A549 (cell line): ENCODE measurements at regions not wholly inside any gene's neighbourhood (a gene's known extent, or its start where the extent isn't known, plus 50 kb on each side); places are given as distances from the start of the nearest gene placed in this dataset.
A peak's percentile ranks its signal among the peaks of the same experiment; 100 is the strongest.

ENCODE experiments used
- ATAC-seq, 2 experiments: fragments of 200-7000 bp in 1 of 2; fragments of >200 bp in 1 of 2; cut with Nextera tagmentation in 1 of 2; cut with Tn5 transposase in 1 of 2; 3 replicates each; pipeline versions ENCODE4 v1.8.0 to v1.9.1; 2018 to 2020; ENCODE audit warnings: mild to moderate bottlenecking in 1 of 2, moderate library complexity in 1 of 2
- CTCF ChIA-PET: fragments of 300-600 bp; sonication (Branson Sonifier 250); formaldehyde crosslinking; extraction: SDS; loops from one replicate; lab custom pipeline; 2021; ENCODE audit warnings: antibody characterized with exemption, inconsistent platforms; lab: Yijun Ruan, JAX
- POLR2A ChIA-PET: fragments of 350-600 bp; formaldehyde crosslinking; extraction: SDS; loops from one replicate; lab custom pipeline; 2021; ENCODE audit warnings: antibody characterized with exemption, inconsistent platforms; lab: Yijun Ruan, JAX
- DNase-seq, 2 experiments: peaks; one replicate each; pipeline versions ENCODE4 v3.0.0 to v3.0.0-alpha.2; 2011 to 2016; ENCODE audit warnings: low read depth in 1 of 2, low spot score in 1 of 2
- FAIRE-seq: peaks from 2 replicates; lab custom pipeline; 2011; peaks lifted over from hg19 to GRCh38; lab: Jason Lieb, UNC
- H3K27ac ChIP-seq, 2 experiments: fragments of >200 bp; sonication (Bioruptor Twin); formaldehyde crosslinking; 3 replicates each; pipeline ENCODE4 v1.5.1; 2016 to 2017
- H3K4me1 ChIP-seq: fragments of >200 bp; sonication (Bioruptor Twin); formaldehyde crosslinking; 3 replicates; pipeline ENCODE4 v1.6.1; 2016
- H3K4me2 ChIP-seq: fragments of >200 bp; sonication (Bioruptor Twin); formaldehyde crosslinking; 3 replicates; pipeline ENCODE4 v1.6.1; 2016
- H3K4me3 ChIP-seq: fragments of >200 bp; sonication (Bioruptor Twin); formaldehyde crosslinking; 3 replicates; pipeline ENCODE4 v1.5.1; 2016
- H3K9me3 ChIP-seq: fragments of >200 bp; sonication (Bioruptor Twin); formaldehyde crosslinking; 3 replicates; pipeline ENCODE4 v1.6.1; 2016
- BCL3 ChIP-seq: fragments of >200 bp; sonication (Bioruptor Twin); formaldehyde crosslinking; IDR thresholded peaks from 3 replicates; pipeline ENCODE4 v1.6.1; 2016
- CHD4 ChIP-seq: fragments of 200-600 bp; sonication (generic); IDR thresholded peaks from 2 replicates; pipeline ENCODE4 v1.6.1; 2016; ENCODE audit warnings: antibody characterized with exemption, mild to moderate bottlenecking, borderline replicate concordance
- EHF ChIP-seq: fragments of 250-450 bp; sonication (Bioruptor Pico); IDR thresholded peaks from 2 replicates; pipeline ENCODE4 v1.5.0; 2020; ENCODE audit warnings: mild to moderate bottlenecking
- EHMT2 ChIP-seq: fragments of 200-600 bp; sonication (generic); IDR thresholded peaks from 2 replicates; pipeline ENCODE4 v1.6.1; 2016; ENCODE audit warnings: antibody characterized with exemption, low read depth, mild to moderate bottlenecking, moderate library complexity
- EP300 ChIP-seq, 2 experiments: fragments of >200 bp; sonication (Bioruptor Twin); formaldehyde crosslinking; IDR thresholded peaks; 2 replicates in 1 of 2; 3 replicates in 1 of 2; pipeline ENCODE4 v1.6.1; 2016 to 2017
- HEYL ChIP-seq: fragments of 250-450 bp; sonication (Bioruptor Pico); IDR thresholded peaks from 2 replicates; pipeline ENCODE4 v1.8.0; 2021; ENCODE audit warnings: mild to moderate bottlenecking, moderate library complexity
- HOXA7 ChIP-seq: fragments of 250-450 bp; sonication (Bioruptor Pico); IDR thresholded peaks from 2 replicates; pipeline ENCODE4 v1.5.0; 2020; ENCODE audit warnings: mild to moderate bottlenecking, moderate library complexity
- HOXB13 ChIP-seq: fragments of 250-450 bp; sonication (Bioruptor Pico); IDR thresholded peaks from 2 replicates; pipeline ENCODE4 v1.5.0; 2020; ENCODE audit warnings: low read depth, mild to moderate bottlenecking, moderate library complexity
- JUNB ChIP-seq: fragments of >200 bp; sonication (Bioruptor Twin); formaldehyde crosslinking; IDR thresholded peaks from 2 replicates; pipeline ENCODE4 v1.6.1; 2016
- KDM1A ChIP-seq: fragments of 200-600 bp; sonication (generic); IDR thresholded peaks from 2 replicates; pipeline ENCODE4 v1.6.1; 2016; ENCODE audit warnings: low read depth, mild to moderate bottlenecking
- KDM5A ChIP-seq: fragments of 200-600 bp; sonication (generic); IDR thresholded peaks from 2 replicates; pipeline ENCODE4 v1.6.1; 2016; ENCODE audit warnings: antibody characterized with exemption, mild to moderate bottlenecking
- MAFK ChIP-seq: fragments of 450-650 bp; IDR thresholded peaks from 2 replicates; pipeline ENCODE4 v1.6.1; 2014; ENCODE audit not compliant: partially characterized antibody
- MYC ChIP-seq: IDR thresholded peaks from 2 replicates; pipeline ENCODE4 v1.6.1; 2012; ENCODE audit warnings: mild to moderate bottlenecking, inconsistent platforms, low read length, improper control_type of control experiment, borderline replicate concordance
- RAD21 ChIP-seq, 2 experiments: fragments of >200 bp in 1 of 2; sonication (Bioruptor Twin) in 1 of 2; formaldehyde crosslinking in 1 of 2; IDR thresholded peaks in 1 of 2; conservative IDR thresholded peaks in 1 of 2; 2 replicates in 1 of 2; 3 replicates in 1 of 2; pipeline ENCODE4 v1.6.1; 2012 to 2018; ENCODE audit warnings: inconsistent platforms in 1 of 2
- RARB ChIP-seq: fragments of 250-450 bp; sonication (Bioruptor Pico); IDR thresholded peaks from 2 replicates; pipeline ENCODE4 v1.8.0; 2021; ENCODE audit warnings: mild to moderate bottlenecking, moderate library complexity
- RCOR1 ChIP-seq: fragments of 150-350 bp; IDR thresholded peaks from 2 replicates; pipeline ENCODE4 v1.6.1; 2014; ENCODE audit warnings: antibody characterized with exemption, low read length, low read depth
- REST ChIP-seq: fragments of 200-600 bp; sonication (generic); IDR thresholded peaks from 2 replicates; pipeline ENCODE4 v1.6.1; 2016; ENCODE audit warnings: antibody characterized with exemption, mild to moderate bottlenecking, moderate library complexity
- RFX5 ChIP-seq: fragments of 450-650 bp; IDR thresholded peaks from 2 replicates; pipeline ENCODE4 v1.7.1; 2014; ENCODE audit warnings: antibody characterized with exemption, mild to moderate bottlenecking, moderate library complexity
- TFCP2L1 ChIP-seq: fragments of 250-450 bp; sonication (Bioruptor Pico); IDR thresholded peaks from 2 replicates; pipeline ENCODE4 v1.5.0; 2021; ENCODE audit warnings: mild to moderate bottlenecking
- ZC3H11A ChIP-seq: fragments of 450-650 bp; IDR thresholded peaks from 2 replicates; pipeline ENCODE4 v1.6.1; 2014; ENCODE audit warnings: antibody characterized with exemption, mild to moderate bottlenecking
- ZFP36 ChIP-seq: fragments of 450-650 bp; IDR thresholded peaks from 2 replicates; pipeline ENCODE4 v1.6.1; 2014; ENCODE audit warnings: borderline replicate concordance; ENCODE audit not compliant: partially characterized antibody
- WGBS: methylation state at CpG from one replicate; pipeline ENCODE4 v1.1.6; 2017; ENCODE audit errors: missing lambda C conversion rate; 5-methylcytosine and 5-hydroxymethylcytosine counted together

GRCh38 chr4:58499182-58499581, 1389.0 kb upstream of the IGFBP7 start:
- no peak for ATAC-seq
- peaks cover 8% of the 10 kb centered on the region; the same call in 1 of the 3 replicates for H3K4me1 ChIP-seq
- POLR2A ChIA-PET: no interaction called here
- no peak for TF ChIP-seq TFCP2L1 (CRISPR knock-in tag)
- TF ChIP-seq RAD21 (conservative IDR thresholded peaks at IDR 0.05 in 1 of 2, IDR thresholded peaks at IDR 0.05 in 1 of 2): no peak
- TF ChIP-seq REST: no peak
- no peak for TF ChIP-seq EP300 (IDR thresholded peaks at IDR 0.05)
- no peak for TF ChIP-seq HOXA7 (CRISPR knock-in tag)
- no peak for TF ChIP-seq CHD4
- no peak for TF ChIP-seq BCL3
- TF ChIP-seq RCOR1: no peak
- no peak for TF ChIP-seq ZC3H11A
- no peak for TF ChIP-seq MAFK
- TF ChIP-seq EHF (CRISPR knock-in tag): no peak
- TF ChIP-seq MYC: no peak
- TF ChIP-seq, all 56 proteins: peak for 0
- FAIRE-seq: no peak
- no peak for DNase-seq
- peak overlapping the region; percentile 32; the same call in 2 of the 3 replicates for H3K4me2 ChIP-seq
- H3K4me3 ChIP-seq: no peak overlapping the region
- no peaks in the 10 kb centered on the region for H3K9me3 ChIP-seq
- H3K27ac ChIP-seq: no peak overlapping the region
- CTCF ChIA-PET: no interaction called here

- H3K4me3 ChIP-seq: no peak overlapping the region
- H3K27ac ChIP-seq: no peak overlapping the region
- CTCF ChIA-PET: no interaction called here
- FAIRE-seq (no peak), DNase-seq (no peak)
- H3K4me2 ChIP-seq: no peak overlapping the region
- no peaks in the 10 kb centered on the region for H3K9me3 ChIP-seq
- no peak for TF ChIP-seq RARB (CRISPR knock-in tag)
- no peak for TF ChIP-seq KDM5A
- TF ChIP-seq HEYL (CRISPR knock-in tag): no peak
- no peak for TF ChIP-seq EHMT2
- no peak for TF ChIP-seq JUNB
- no peak for TF ChIP-seq KDM1A
- TF ChIP-seq ZFP36: no peak
- TF ChIP-seq REST: no peak
- TF ChIP-seq RCOR1: no peak
- no peak for TF ChIP-seq HOXB13 (CRISPR knock-in tag)
- no peak for TF ChIP-seq MYC
- no peak for TF ChIP-seq RFX5
- TF ChIP-seq, all 56 proteins: peak for 0
- no peaks in the 10 kb centered on the region for H3K4me1 ChIP-seq
- POLR2A ChIA-PET: no interaction called here
- ATAC-seq: no peak
- 35% methylated on average over 2 of the region's 2 CpGs for WGBS
Observed at GRCh38 chr4:58491620-58492019, 1381.4 kb upstream of the IGFBP7 start.
